Endothelial cell of umbilical vein (primary cell): ENCODE measurements at regions not wholly inside any gene's neighbourhood (a gene's known extent, or its start where the extent isn't known, plus 50 kb on each side); places are given as distances from the start of the nearest gene placed in this dataset.

Experiments used
- CTCF ChIP-seq, 2 donors: IDR thresholded peaks; 1 replicate in 1 of 2; 2 replicates in 1 of 2; pipeline ENCODE4 v1.5.1; 2011; ENCODE audit warnings: low read length in 2 of 2, mild to moderate bottlenecking in 2 of 2, moderate library complexity in 2 of 2, control low read depth in 1 of 2, inconsistent platforms in 1 of 2, low read depth in 1 of 2; ENCODE audit not compliant: insufficient read depth in 1 of 2; ENCODE audit errors: extremely low read depth in 1 of 2
- JUN ChIP-seq: IDR thresholded peaks from 2 replicates; pipeline ENCODE4 v1.6.1; 2011; ENCODE audit warnings: borderline replicate concordance, low read depth; ENCODE audit not compliant: insufficient read length, insufficient read depth
- POLR2A ChIP-seq: IDR thresholded peaks from 2 replicates; pipeline ENCODE4 v1.6.1; 2012; ENCODE audit warnings: low read depth, mild to moderate bottlenecking, control low read depth, low read length
- POLR2AphosphoS5 ChIP-seq: IDR thresholded peaks from 2 replicates; pipeline ENCODE4 v1.6.1; 2012; ENCODE audit warnings: low read depth, mild to moderate bottlenecking, control low read depth, low read length, moderate library complexity; ENCODE audit not compliant: insufficient read depth

- TF ChIP-seq CTCF (IDR thresholded peaks at IDR 0.05; ENCODE audit: extremely low read depth in 1 of 2, insufficient read depth in 1 of 2, low read depth in 1 of 2, low read length in 2 of 2) (no peak), POLR2A (no peak), POLR2AphosphoS5 (no peak), JUN (no peak)
Measured at GRCh38 chr15:62749036-62749815, 293.3 kb upstream of the TPM1 start.
